B cell (primary cell): ENCODE measurements at regions not wholly inside any gene's neighbourhood (a gene's known extent, or its start where the extent isn't known, plus 50 kb on each side); places are given as distances from the start of the nearest gene placed in this dataset.

Source experiments
- ATAC-seq: fragments of 200-7000 bp; cut with Tn5 transposase; one replicate; pipeline ENCODE4 v1.10.0; 2021; ENCODE audit warnings: low read depth, mild to moderate bottlenecking, moderate number of reproducible peaks, moderate library complexity
- CTCF ChIA-PET: fragments of 350-600 bp; sonication (Branson Sonifier 250); formaldehyde crosslinking; loops from one replicate; lab custom pipeline; 2021; ENCODE audit warnings: antibody characterized with exemption, inconsistent platforms; lab: Charles Lee
- POLR2A ChIA-PET: fragments of 350-600 bp; sonication (Branson Sonifier 250); formaldehyde crosslinking; loops from one replicate; lab custom pipeline; 2021; ENCODE audit warnings: antibody characterized with exemption; lab: Charles Lee
- DNase-seq: peaks from one replicate; pipeline ENCODE4 v3.0.0; 2013
- H2AFZ ChIP-seq: 2 replicates; pipeline ENCODE4 v1.6.1; 2012; ENCODE audit warnings: mild to moderate bottlenecking, low read depth, low read length; ENCODE audit not compliant: insufficient read depth, poor library complexity, severe bottlenecking
- H3K27ac ChIP-seq, 2 donors: 1 replicate in 1 of 2; 2 replicates in 1 of 2; pipeline ENCODE4 v1.5.1; 2012 to 2013; ENCODE audit warnings: low read length in 2 of 2, mild to moderate bottlenecking in 2 of 2, moderate library complexity in 1 of 2
- H3K27me3 ChIP-seq, 4 experiments: fragments of 200-600 bp in 1 of 4; sonication (generic) in 1 of 4; replicated peaks in 1 of 4; 1 replicate in 2 of 4; 2 replicates in 2 of 4; pipeline versions ENCODE4 v1.6.1 to v1.7.0; 2013 to 2016; ENCODE audit warnings: low read length in 3 of 4, mild to moderate bottlenecking in 2 of 4, mixed read lengths in 1 of 4, moderate library complexity in 1 of 4; ENCODE audit not compliant: insufficient read depth in 4 of 4, control insufficient read depth in 3 of 4; ENCODE audit errors: control extremely low read depth in 1 of 4
- H3K36me3 ChIP-seq, 2 experiments: replicated peaks in 1 of 2; 1 replicate in 1 of 2; 2 replicates in 1 of 2; pipeline versions ENCODE4 v1.6.1 to v1.7.1; 2013; ENCODE audit warnings: low read length in 1 of 2; ENCODE audit not compliant: insufficient read depth in 2 of 2, control insufficient read depth in 1 of 2; ENCODE audit errors: control extremely low read depth in 1 of 2, extremely low read depth in 1 of 2
- H3K4me1 ChIP-seq, 2 donors: fragments of 200-600 bp in 1 of 2; sonication (generic) in 1 of 2; 1 replicate in 1 of 2; 2 replicates in 1 of 2; pipeline versions ENCODE4 v1.5.1 to v1.6.1; 2013 to 2017; ENCODE audit warnings: low read length in 2 of 2; ENCODE audit not compliant: control insufficient read depth in 2 of 2, insufficient read depth in 2 of 2
- H3K4me2 ChIP-seq: replicated peaks from 2 replicates; pipeline ENCODE3; 2012; ENCODE audit warnings: mild to moderate bottlenecking, low read depth, low read length; ENCODE audit not compliant: poor library complexity, severe bottlenecking
- H3K4me3 ChIP-seq, 5 experiments: fragments of 200-600 bp in 1 of 5; sonication (generic) in 1 of 5; 1 replicate in 3 of 5; 2 replicates in 2 of 5; pipeline versions ENCODE4 v1.5.1 to v1.7.0; 2011 to 2016; ENCODE audit warnings: low read length in 4 of 5, mild to moderate bottlenecking in 4 of 5, low read depth in 2 of 5, control low read depth in 1 of 5, moderate library complexity in 1 of 5; ENCODE audit not compliant: insufficient read depth in 1 of 5; ENCODE audit errors: control extremely low read depth in 1 of 5, extremely low read depth in 1 of 5
- H3K79me2 ChIP-seq: fragments of 200-600 bp; sonication (generic); one replicate; pipeline ENCODE4 v1.6.0; 2016; ENCODE audit warnings: low read length; ENCODE audit not compliant: control insufficient read depth, insufficient read depth
- H3K9ac ChIP-seq: fragments of 200-600 bp; sonication (generic); 2 replicates; pipeline ENCODE4 v1.6.1; 2017; ENCODE audit warnings: mild to moderate bottlenecking, low read length, moderate library complexity
- H3K9me3 ChIP-seq, 3 donors: one replicate each; pipeline versions ENCODE4 v1.6.1 to v1.7.1; 2013; ENCODE audit warnings: low read length in 2 of 3; ENCODE audit not compliant: control insufficient read depth in 2 of 3, insufficient read depth in 1 of 3; ENCODE audit errors: control extremely low read depth in 1 of 3
- H4K20me1 ChIP-seq: 2 replicates; pipeline ENCODE4 v1.6.0; 2012; ENCODE audit warnings: mild to moderate bottlenecking, low read length; ENCODE audit not compliant: insufficient read depth, control insufficient read depth, poor library complexity, severe bottlenecking
- H3K27ac Mint-ChIP-seq: one replicate; pipeline ENCODE4 v1.8.0; 2021; ENCODE audit warnings: mixed read lengths
- H3K27me3 Mint-ChIP-seq: one replicate; pipeline ENCODE4 v1.8.0; 2021; ENCODE audit warnings: mixed read lengths
- H3K4me1 Mint-ChIP-seq: one replicate; pipeline ENCODE4 v1.8.0; 2021; ENCODE audit warnings: mixed read lengths
- H3K4me3 Mint-ChIP-seq: one replicate; pipeline ENCODE4 v1.8.0; 2021; ENCODE audit warnings: mixed read lengths
- H3K9me3 Mint-ChIP-seq: one replicate; pipeline ENCODE4 v1.8.0; 2022; ENCODE audit warnings: mixed read lengths; ENCODE audit not compliant: insufficient read depth
- EZH2 ChIP-seq: IDR thresholded peaks from 2 replicates; pipeline ENCODE4 v1.6.1; 2012; ENCODE audit warnings: borderline replicate concordance, low read depth, mild to moderate bottlenecking, moderate library complexity, low read length; ENCODE audit not compliant: insufficient read depth, poor library complexity, severe bottlenecking
- WGBS: methylation state at CpG from one replicate; pipeline ENCODE4 v1.1.5; 2013; ENCODE audit warnings: missing lambda C conversion rate; ENCODE audit not compliant: insufficient coverage; 5-methylcytosine and 5-hydroxymethylcytosine counted together
- intact Hi-C: fragments of 100-400 bp; cut with micrococcal nuclease; formaldehyde crosslinking; loops from one replicate; pipeline ENCODE4 v1.10.0; 2022
- TF ChIP-seq, protein P1 (sequence below): fragments of 200-600 bp; IDR thresholded peaks from one replicate; pipeline ENCODE4 v1.8.0; 2022; ENCODE audit warnings: antibody characterized with exemption, mild to moderate bottlenecking

DNA sequence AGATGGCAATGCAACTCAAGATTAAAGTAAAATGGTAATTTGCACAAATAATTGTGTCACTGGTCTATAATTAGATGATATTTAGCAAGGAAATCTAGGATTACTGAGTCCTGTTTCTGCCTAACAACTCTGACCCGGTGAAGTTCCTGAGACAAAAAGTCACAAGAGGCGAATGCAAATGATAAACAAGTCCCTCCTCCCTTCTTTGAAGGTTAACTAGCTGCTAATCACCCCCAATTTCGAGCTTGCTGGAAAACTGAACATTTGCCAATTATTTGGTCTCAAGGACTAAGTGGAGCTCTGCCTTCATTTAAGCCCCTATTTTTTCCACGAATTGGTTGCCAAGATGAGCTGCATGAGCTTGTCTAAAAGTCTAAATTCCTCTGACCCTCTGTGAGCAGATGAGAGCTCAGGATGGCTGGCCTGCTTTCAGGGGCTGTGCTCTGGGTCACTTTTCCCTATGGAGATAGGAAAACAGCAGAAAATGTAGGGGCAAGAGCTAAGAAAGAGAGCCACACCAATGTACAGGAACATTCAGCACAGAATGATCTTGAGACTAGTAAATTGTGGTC is 127.3 kb downstream of the MBL2 start:
- Histone ChIP-seq H3K27ac (no peak overlapping the region), H3K27me3 (no peaks in the 10 kb centered on the region), H3K9me3 (no peaks in the 10 kb centered on the region), H3K79me2 (no peaks in the 10 kb centered on the region), H2AFZ (no peak overlapping the region), H3K9ac (no peak overlapping the region), H3K36me3 (no peaks in the 10 kb centered on the region), H3K4me1 (no peaks in the 10 kb centered on the region), H4K20me1 (no peaks in the 10 kb centered on the region), H3K4me3 (no peak overlapping the region), H3K4me2 (no peak overlapping the region)
- intact Hi-C loops, result no loop called here
- POLR2A ChIA-PET, result no interaction called here
- Mint-ChIP-seq H3K27me3 (no peaks in the 10 kb centered on the region), H3K9me3 (no peaks in the 10 kb centered on the region), H3K4me1 (no peaks in the 10 kb centered on the region), H3K27ac (no peak overlapping the region), H3K4me3 (no peak overlapping the region)
- DNase-seq (no peak), ATAC-seq (no peak)
- TF ChIP-seq EZH2, result no peak
- TF ChIP-seq, protein P1, sequence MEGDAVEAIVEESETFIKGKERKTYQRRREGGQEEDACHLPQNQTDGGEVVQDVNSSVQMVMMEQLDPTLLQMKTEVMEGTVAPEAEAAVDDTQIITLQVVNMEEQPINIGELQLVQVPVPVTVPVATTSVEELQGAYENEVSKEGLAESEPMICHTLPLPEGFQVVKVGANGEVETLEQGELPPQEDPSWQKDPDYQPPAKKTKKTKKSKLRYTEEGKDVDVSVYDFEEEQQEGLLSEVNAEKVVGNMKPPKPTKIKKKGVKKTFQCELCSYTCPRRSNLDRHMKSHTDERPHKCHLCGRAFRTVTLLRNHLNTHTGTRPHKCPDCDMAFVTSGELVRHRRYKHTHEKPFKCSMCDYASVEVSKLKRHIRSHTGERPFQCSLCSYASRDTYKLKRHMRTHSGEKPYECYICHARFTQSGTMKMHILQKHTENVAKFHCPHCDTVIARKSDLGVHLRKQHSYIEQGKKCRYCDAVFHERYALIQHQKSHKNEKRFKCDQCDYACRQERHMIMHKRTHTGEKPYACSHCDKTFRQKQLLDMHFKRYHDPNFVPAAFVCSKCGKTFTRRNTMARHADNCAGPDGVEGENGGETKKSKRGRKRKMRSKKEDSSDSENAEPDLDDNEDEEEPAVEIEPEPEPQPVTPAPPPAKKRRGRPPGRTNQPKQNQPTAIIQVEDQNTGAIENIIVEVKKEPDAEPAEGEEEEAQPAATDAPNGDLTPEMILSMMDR, result no peak
- CTCF ChIA-PET, result no interaction called here
- 61% methylated on average over 4 of the region's 4 CpGs for WGBS

DNA sequence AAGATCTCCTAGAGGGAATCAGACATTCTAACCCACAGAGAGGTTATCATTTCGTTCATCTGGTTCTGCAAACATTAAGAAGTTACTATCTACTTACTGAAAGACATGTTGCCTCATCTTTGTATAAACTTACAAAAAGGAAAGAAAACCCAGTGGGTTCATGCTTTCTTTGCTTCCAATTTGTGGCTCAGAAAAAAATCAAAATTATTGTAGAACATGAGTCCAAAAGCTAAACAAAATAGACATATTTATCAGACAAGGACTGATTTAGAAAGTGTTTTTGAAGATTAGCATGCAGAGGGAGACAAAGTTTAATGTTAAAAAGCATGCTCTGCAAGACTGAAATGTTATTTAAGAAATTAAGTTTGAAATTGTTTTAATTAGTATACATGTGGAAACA is 123.1 kb downstream of the MBL2 start:
- CTCF ChIA-PET, result no interaction called here
- TF ChIP-seq, protein P1, result no peak
- TF ChIP-seq EZH2, result no peak
- Histone ChIP-seq H3K4me1 (no peaks in the 10 kb centered on the region), H3K9me3 (no peaks in the 10 kb centered on the region), H2AFZ (no peak overlapping the region), H3K4me2 (no peak overlapping the region), H3K79me2 (no peaks in the 10 kb centered on the region), H3K9ac (no peak overlapping the region), H3K36me3 (no peaks in the 10 kb centered on the region), H4K20me1 (no peaks in the 10 kb centered on the region), H3K27ac (no peak overlapping the region), H3K4me3 (no peak overlapping the region), H3K27me3 (no peaks in the 10 kb centered on the region)
- POLR2A ChIA-PET, result no interaction called here
- no peak overlapping the region for H3K4me3 Mint-ChIP-seq
- no peaks in the 10 kb centered on the region for H3K27me3 Mint-ChIP-seq
- WGBS, result 67% methylated on average over 1 of the region's 1 CpG
- H3K9me3 Mint-ChIP-seq, result no peaks in the 10 kb centered on the region
- DNase-seq (no peak), ATAC-seq (no peak)
- H3K27ac Mint-ChIP-seq, result no peak overlapping the region
- intact Hi-C loops, result no loop called here
- no peaks in the 10 kb centered on the region for H3K4me1 Mint-ChIP-seq
